ENCODE measurements at regions not wholly inside any gene's neighbourhood (a gene's known extent, or its start where the extent isn't known, plus 50 kb on each side); places are given as distances from the start of the nearest gene placed in this dataset.
"Not testable (repeated sequence)": the region's sequence is repeated elsewhere in the genome, so short reads cannot be mapped to it uniquely, and the experiment has no call there.

DNA sequence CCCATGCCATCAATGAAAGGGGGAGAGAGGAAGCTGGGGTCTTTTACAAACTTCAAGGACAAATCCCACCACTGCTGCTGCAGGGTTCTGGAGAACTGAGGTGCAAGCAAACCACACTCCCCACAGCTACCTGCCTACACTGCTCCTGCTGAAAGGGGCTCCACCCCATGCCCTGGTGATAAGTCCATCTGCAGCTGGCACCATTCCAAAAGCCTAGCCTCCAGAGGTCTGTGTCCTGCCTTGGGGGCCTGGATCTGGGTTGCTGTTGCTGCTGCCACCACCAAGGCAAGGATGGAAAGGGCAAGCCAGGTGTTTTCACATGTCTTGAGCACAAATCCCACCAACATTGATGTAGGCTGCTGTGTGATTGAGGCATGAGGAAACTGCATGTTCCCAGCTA is 97.4 kb upstream of the UBE2E3 start:
- Mint-ChIP-seq H3K4me1 (no peaks in the 10 kb centered on the region), H3K36me3 (ENCODE audit: low read depth) (no peaks in the 10 kb centered on the region), H3K9me3 (ENCODE audit: low read depth) (peaks cover 8% of the 10 kb centered on the region), H3K27me3 (peaks cover 2% of the 10 kb centered on the region), H3K27ac (no peak overlapping the region), H3K4me3 (no peak overlapping the region)
- CTCF ChIA-PET = interaction anchor here (1.2 kb wide), 1 partner anchor 12 kb away, joined by 4 read pairs; no protein-coding TSS in a partner anchor
- ATAC-seq = no peak
- no peak for DNase-seq
- intact Hi-C loops (cut with DNase I, micrococcal nuclease) = no loop called here
- POLR2A ChIA-PET = no interaction called here

DNA sequence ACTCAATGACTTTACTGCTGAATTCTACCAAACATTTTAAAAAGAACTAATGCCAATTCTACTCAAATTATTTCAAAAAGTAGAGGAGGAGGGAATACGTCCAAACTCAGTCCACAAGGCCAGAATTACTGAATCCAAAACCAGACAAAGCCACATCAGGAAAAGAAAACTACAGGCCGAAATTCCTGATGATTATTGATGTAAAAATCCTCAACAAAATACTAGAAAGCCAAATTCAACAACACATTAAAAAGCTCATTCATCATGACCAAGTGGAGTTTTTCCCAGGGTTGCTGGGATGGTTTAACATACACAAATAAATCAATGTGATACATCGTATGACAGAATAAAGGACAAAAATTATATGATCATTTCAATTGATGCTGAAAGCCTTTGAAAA is 103.9 kb upstream of the UBE2E3 start:
- CTCF ChIA-PET = no interaction called here
- Mint-ChIP-seq H3K4me1 (no peaks in the 10 kb centered on the region), H3K27me3 (peaks cover 22% of the 10 kb centered on the region), H3K9me3 (ENCODE audit: low read depth) (no peaks in the 10 kb centered on the region), H3K4me3 (no peak overlapping the region), H3K27ac (no peak overlapping the region), H3K36me3 (ENCODE audit: low read depth) (no peaks in the 10 kb centered on the region)
- DNase-seq = no peak
- POLR2A ChIA-PET = no interaction called here
- no peak for ATAC-seq
- intact Hi-C loops (cut with DNase I, micrococcal nuclease) = no loop called here

DNA sequence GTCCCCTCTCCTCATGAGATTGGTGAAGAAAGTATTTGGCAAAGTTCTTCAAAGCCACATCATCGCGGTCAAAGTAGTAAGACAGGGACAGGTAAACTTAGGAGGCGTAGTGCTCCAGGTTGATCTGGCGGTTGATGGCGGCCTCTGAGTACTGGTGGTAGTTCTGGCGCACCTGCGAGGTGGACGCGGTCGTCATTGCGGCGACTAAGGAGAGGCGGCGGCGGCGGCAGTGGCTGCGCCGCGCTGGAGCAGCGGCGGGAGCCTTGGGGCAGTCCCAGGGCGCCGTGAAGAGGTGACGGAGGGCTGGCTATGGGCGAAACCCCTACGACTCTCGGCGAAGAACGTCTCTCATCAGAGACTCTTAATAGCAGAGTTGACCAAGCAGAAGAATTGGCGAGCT is 107.2 kb upstream of the UBE2E3 start:
- CTCF ChIA-PET = no interaction called here
- no peak overlapping the region for H3K4me3 Mint-ChIP-seq
- H3K9me3 Mint-ChIP-seq (ENCODE audit: low read depth) = no peaks in the 10 kb centered on the region
- peaks cover 25% of the 10 kb centered on the region for H3K27me3 Mint-ChIP-seq
- ATAC-seq = no peak
- intact Hi-C loops (cut with DNase I, micrococcal nuclease) = no loop called here
- H3K27ac Mint-ChIP-seq = no peak overlapping the region
- no peak for DNase-seq
- no peaks in the 10 kb centered on the region for H3K36me3 Mint-ChIP-seq (ENCODE audit: low read depth)
- no peaks in the 10 kb centered on the region for H3K4me1 Mint-ChIP-seq
- POLR2A ChIA-PET = no interaction called here

DNA sequence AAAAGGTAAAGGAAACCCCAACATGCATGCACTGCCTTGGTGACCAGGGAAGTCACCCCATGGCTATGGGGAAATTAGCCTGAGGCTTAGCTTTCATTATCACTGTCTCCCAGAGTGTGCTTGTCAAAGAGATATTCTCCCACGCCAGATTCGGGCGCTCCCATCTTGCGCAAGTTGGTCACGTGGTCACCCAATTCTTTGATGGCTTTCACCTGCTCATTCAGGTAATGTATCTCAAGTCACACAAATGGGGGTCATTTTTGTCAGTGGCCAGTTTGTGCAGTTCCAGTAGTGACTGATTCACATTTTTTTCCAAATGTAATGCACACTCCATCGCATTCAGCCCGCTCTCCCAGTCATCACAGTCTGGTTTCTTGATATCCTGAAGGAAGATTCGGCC is 107.6 kb upstream of the UBE2E3 start:
- H3K4me1 Mint-ChIP-seq; intact Hi-C loops (cut with DNase I, micrococcal nuclease); ATAC-seq; CTCF ChIA-PET; H3K27ac Mint-ChIP-seq; H3K36me3 Mint-ChIP-seq (ENCODE audit: low read depth); DNase-seq; POLR2A ChIA-PET; H3K9me3 Mint-ChIP-seq (ENCODE audit: low read depth); H3K4me3 Mint-ChIP-seq: not testable (repeated sequence)
- H3K27me3 Mint-ChIP-seq = peaks cover 25% of the 10 kb centered on the region

- CTCF ChIA-PET = interaction anchor here (0.6 to 0.7 kb wide), 2 partner anchors 43 to 182 kb away, joined by 4 read pairs; no protein-coding TSS in a partner anchor
- ATAC-seq (no peak), DNase-seq (no peak)
- H3K4me1 Mint-ChIP-seq = no peaks in the 10 kb centered on the region
- POLR2A ChIA-PET = no interaction called here
- H3K36me3 Mint-ChIP-seq (ENCODE audit: low read depth) = no peaks in the 10 kb centered on the region
- H3K4me3 Mint-ChIP-seq = no peak overlapping the region
- no peaks in the 10 kb centered on the region for H3K9me3 Mint-ChIP-seq (ENCODE audit: low read depth)
- no peak overlapping the region for H3K27ac Mint-ChIP-seq
- intact Hi-C loops (cut with DNase I, micrococcal nuclease) = no loop called here
- H3K27me3 Mint-ChIP-seq = peaks cover 25% of the 10 kb centered on the region
These were observed 108.2 kb upstream of the UBE2E3 start for GRCh38 chr2:180872255-180872654.

GRCh38 chr2:180871649-180872048 is 108.8 kb upstream of the UBE2E3 start:
- Mint-ChIP-seq H3K36me3 (ENCODE audit: low read depth) (no peaks in the 10 kb centered on the region), H3K27ac (no peak overlapping the region), H3K4me3 (no peak overlapping the region), H3K27me3 (peaks cover 25% of the 10 kb centered on the region), H3K9me3 (ENCODE audit: low read depth) (no peaks in the 10 kb centered on the region), H3K4me1 (no peaks in the 10 kb centered on the region)
- DNase-seq (no peak), ATAC-seq (no peak)
- ChIA-PET CTCF (interaction anchor here (0.6 to 0.7 kb wide), 2 partner anchors 182 to 1595 kb away, joined by 3 to 4 read pairs; no protein-coding TSS in a partner anchor), POLR2A (no interaction called here)
- intact Hi-C loops (cut with DNase I, micrococcal nuclease) = no loop called here

- Mint-ChIP-seq H3K27me3 (no peaks in the 10 kb centered on the region), H3K4me3 (no peak overlapping the region), H3K4me1 (no peaks in the 10 kb centered on the region), H3K27ac (no peak overlapping the region), H3K9me3 (ENCODE audit: low read depth) (no peaks in the 10 kb centered on the region), H3K36me3 (ENCODE audit: low read depth) (no peaks in the 10 kb centered on the region)
- ATAC-seq = no peak
- ChIA-PET POLR2A (no interaction called here), CTCF (no interaction called here)
- intact Hi-C loops (cut with DNase I, micrococcal nuclease) = no loop called here
- DNase-seq = no peak
These were observed 130.6 kb upstream of the UBE2E3 start for GRCh38 chr2:180849851-180850250.

GRCh38 chr2:180848393-180848792 is 132.0 kb upstream of the UBE2E3 start:
- Mint-ChIP-seq H3K36me3 (ENCODE audit: low read depth) (no peaks in the 10 kb centered on the region), H3K4me1 (no peaks in the 10 kb centered on the region), H3K27me3 (no peaks in the 10 kb centered on the region), H3K4me3 (no peak overlapping the region), H3K27ac (no peak overlapping the region), H3K9me3 (ENCODE audit: low read depth) (no peaks in the 10 kb centered on the region)
- ATAC-seq (no peak), DNase-seq (no peak)
- intact Hi-C loops (cut with DNase I, micrococcal nuclease) = no loop called here
- ChIA-PET POLR2A (interaction anchor here (0.7 kb wide), 1 partner anchor 349 kb away, joined by 4 read pairs; no protein-coding TSS in a partner anchor), CTCF (interaction anchor here (0.6 to 1.5 kb wide), 2 partner anchors 9 to 13 kb away, joined by 3 read pairs; no protein-coding TSS in a partner anchor)

- ATAC-seq = no peak
- no peak overlapping the region for H3K4me3 Mint-ChIP-seq
- ChIA-PET CTCF (interaction anchor here (0.7 kb wide), 1 partner anchor 777 kb away, joined by 3 read pairs; no protein-coding TSS in a partner anchor), POLR2A (no interaction called here)
- DNase-seq = no peak
- no peaks in the 10 kb centered on the region for H3K4me1 Mint-ChIP-seq
- H3K9me3 Mint-ChIP-seq (ENCODE audit: low read depth) = no peaks in the 10 kb centered on the region
- intact Hi-C loops (cut with DNase I, micrococcal nuclease) = no loop called here
- no peaks in the 10 kb centered on the region for H3K27me3 Mint-ChIP-seq
- no peak overlapping the region for H3K27ac Mint-ChIP-seq
- no peaks in the 10 kb centered on the region for H3K36me3 Mint-ChIP-seq (ENCODE audit: low read depth)
These were observed 133.5 kb upstream of the UBE2E3 start for GRCh38 chr2:180846756-180847472.

GRCh38 chr2:180842461-180842860 is 137.9 kb upstream of the UBE2E3 start:
- H3K9me3 Mint-ChIP-seq (ENCODE audit: low read depth) = no peaks in the 10 kb centered on the region

GRCh38 chr2:180840641-180841040 is 139.8 kb upstream of the UBE2E3 start:
- no peak for DNase-seq
- Mint-ChIP-seq H3K4me1 (no peaks in the 10 kb centered on the region), H3K27me3 (no peaks in the 10 kb centered on the region), H3K9me3 (ENCODE audit: low read depth) (no peaks in the 10 kb centered on the region), H3K27ac (no peak overlapping the region), H3K4me3 (no peak overlapping the region), H3K36me3 (ENCODE audit: low read depth) (no peaks in the 10 kb centered on the region)
- intact Hi-C loops (cut with DNase I, micrococcal nuclease) = no loop called here
- no peak for ATAC-seq
- ChIA-PET CTCF (no interaction called here), POLR2A (no interaction called here)

More at GRCh38 chr2:180842461-180842860, 137.9 kb upstream of the UBE2E3 start:
- POLR2A ChIA-PET = no interaction called here
- no peaks in the 10 kb centered on the region for H3K36me3 Mint-ChIP-seq (ENCODE audit: low read depth)
- no peak overlapping the region for H3K27ac Mint-ChIP-seq
- ATAC-seq (no peak), DNase-seq (no peak)
- intact Hi-C loops (cut with DNase I, micrococcal nuclease) = no loop called here
- H3K27me3 Mint-ChIP-seq = no peaks in the 10 kb centered on the region
- no peaks in the 10 kb centered on the region for H3K4me1 Mint-ChIP-seq
- no peak overlapping the region for H3K4me3 Mint-ChIP-seq
- CTCF ChIA-PET = no interaction called here

- peaks cover 2% of the 10 kb centered on the region for H3K27me3 Mint-ChIP-seq
- H3K4me3 Mint-ChIP-seq = no peak overlapping the region
- ATAC-seq (no peak), DNase-seq (no peak)
- ChIA-PET CTCF (interaction anchor here (0.6 kb wide), 1 partner anchor 42 kb away, joined by 4 read pairs; no protein-coding TSS in a partner anchor), POLR2A (no interaction called here)
- H3K4me1 Mint-ChIP-seq = no peaks in the 10 kb centered on the region
- no peak overlapping the region for H3K27ac Mint-ChIP-seq
- intact Hi-C loops (cut with DNase I, micrococcal nuclease) = no loop called here
- H3K9me3 Mint-ChIP-seq (ENCODE audit: low read depth) = peaks cover 2% of the 10 kb centered on the region
- no peaks in the 10 kb centered on the region for H3K36me3 Mint-ChIP-seq (ENCODE audit: low read depth)
These were observed 150.6 kb upstream of the UBE2E3 start for GRCh38 chr2:180829836-180830235.
